ENCODE measurements at regions not wholly inside any gene's neighbourhood (a gene's known extent, or its start where the extent isn't known, plus 50 kb on each side); places are given as distances from the start of the nearest gene placed in this dataset.
A peak's percentile ranks its signal among the peaks of the same experiment; 100 is the strongest.

- Histone ChIP-seq H3K14ac (ENCODE audit: low read length in 2 of 2) (no peak overlapping the region), H2BK12ac (ENCODE audit: low read length in 2 of 2) (no peak overlapping the region), H3K4me3 (ENCODE audit: insufficient read depth in 1 of 2, low read depth in 1 of 2, low read length in 2 of 2) (no peak overlapping the region), H3K18ac (ENCODE audit: low read depth in 1 of 2, low read length in 2 of 2) (no peak overlapping the region), H3K23ac (ENCODE audit: low read length in 2 of 2) (no peak overlapping the region), H2BK120ac (ENCODE audit: low read depth, low read length) (no peak overlapping the region), H4K91ac (ENCODE audit: low read length) (no peak overlapping the region), H4K8ac (ENCODE audit: low read length) (no peak overlapping the region), H3K36me3 (ENCODE audit: control insufficient read depth in 1 of 2, insufficient read depth in 2 of 2, low read depth in 1 of 2, low read length in 2 of 2) (no peaks in the 10 kb centered on the region), H2BK5ac (ENCODE audit: low read depth, low read length, poor library complexity, severe bottlenecking) (no peak overlapping the region), H3K4me2 (ENCODE audit: low read length, poor library complexity, severe bottlenecking) (no peak overlapping the region), H3K27me3 (ENCODE audit: control insufficient read depth in 1 of 2, insufficient read depth in 1 of 2, low read length in 2 of 2) (no peaks in the 10 kb centered on the region), H3K9ac (ENCODE audit: low read length) (no peak overlapping the region), H3K4me1 (ENCODE audit: control insufficient read depth, insufficient read depth, low read depth, low read length) (peaks cover 1% of the 10 kb centered on the region), H3K79me1 (replicated peaks; ENCODE audit: low read length, poor library complexity, severe bottlenecking) (no peaks in the 10 kb centered on the region), H3K9me3 (ENCODE audit: control insufficient read depth, low read length) (no peaks in the 10 kb centered on the region), H2AFZ (ENCODE audit: low read depth, low read length) (no peak overlapping the region), H2BK15ac (ENCODE audit: low read depth, poor library complexity, severe bottlenecking) (no peak overlapping the region), H2AK5ac (ENCODE audit: low read length, severe bottlenecking) (no peak overlapping the region), H3K27ac (ENCODE audit: low read length, poor library complexity, severe bottlenecking) (no peak overlapping the region), H3K4ac (ENCODE audit: low read depth in 1 of 2, low read length in 2 of 2) (no peak overlapping the region)
- 56% methylated on average over 3 of the region's 4 CpGs for whole genome bisulfite sequencing
- DNase-seq: peak; percentile 33
Measured at GRCh38 chr9:105921057-105921726, 226.9 kb downstream of the TMEM38B start.

GRCh38 chr9:105928416-105928815 is 234.1 kb downstream of the TMEM38B start:
- Histone ChIP-seq H3K36me3 (ENCODE audit: control insufficient read depth in 1 of 2, insufficient read depth in 2 of 2, low read depth in 1 of 2, low read length in 2 of 2) (no peaks in the 10 kb centered on the region), H2BK15ac (ENCODE audit: low read depth, poor library complexity, severe bottlenecking) (no peak overlapping the region), H3K9ac (ENCODE audit: low read length) (no peak overlapping the region), H3K79me1 (replicated peaks; ENCODE audit: low read length, poor library complexity, severe bottlenecking) (no peaks in the 10 kb centered on the region), H2AFZ (ENCODE audit: low read depth, low read length) (no peak overlapping the region), H3K27me3 (ENCODE audit: control insufficient read depth in 1 of 2, insufficient read depth in 1 of 2, low read length in 2 of 2) (no peaks in the 10 kb centered on the region), H2AK5ac (ENCODE audit: low read length, severe bottlenecking) (no peak overlapping the region), H4K91ac (ENCODE audit: low read length) (no peak overlapping the region), H3K4me2 (ENCODE audit: low read length, poor library complexity, severe bottlenecking) (no peak overlapping the region), H3K4me1 (ENCODE audit: control insufficient read depth, insufficient read depth, low read depth, low read length) (no peaks in the 10 kb centered on the region), H2BK12ac (ENCODE audit: low read length in 2 of 2) (no peak overlapping the region), H3K27ac (ENCODE audit: low read length, poor library complexity, severe bottlenecking) (no peak overlapping the region), H3K4ac (ENCODE audit: low read depth in 1 of 2, low read length in 2 of 2) (no peak overlapping the region), H3K23ac (ENCODE audit: low read length in 2 of 2) (no peak overlapping the region), H3K18ac (ENCODE audit: low read depth in 1 of 2, low read length in 2 of 2) (no peak overlapping the region), H3K9me3 (ENCODE audit: control insufficient read depth, low read length) (no peaks in the 10 kb centered on the region), H4K8ac (ENCODE audit: low read length) (no peak overlapping the region), H2BK120ac (ENCODE audit: low read depth, low read length) (no peak overlapping the region), H3K4me3 (ENCODE audit: insufficient read depth in 1 of 2, low read depth in 1 of 2, low read length in 2 of 2) (no peak overlapping the region), H2BK5ac (ENCODE audit: low read depth, low read length, poor library complexity, severe bottlenecking) (no peak overlapping the region), H3K14ac (ENCODE audit: low read length in 2 of 2) (no peak overlapping the region)
- no peak for DNase-seq
- 86% methylated on average over 1 of the region's 2 CpGs for whole genome bisulfite sequencing

GRCh38 chr9:105930011-105930627 is 235.8 kb downstream of the TMEM38B start:
- Histone ChIP-seq H3K79me1 (replicated peaks; ENCODE audit: low read length, poor library complexity, severe bottlenecking) (no peaks in the 10 kb centered on the region), H3K9ac (ENCODE audit: low read length) (no peak overlapping the region), H3K9me3 (ENCODE audit: control insufficient read depth, low read length) (no peaks in the 10 kb centered on the region), H3K18ac (ENCODE audit: low read depth in 1 of 2, low read length in 2 of 2) (no peak overlapping the region), H3K27me3 (ENCODE audit: control insufficient read depth in 1 of 2, insufficient read depth in 1 of 2, low read length in 2 of 2) (no peaks in the 10 kb centered on the region), H3K14ac (ENCODE audit: low read length in 2 of 2) (no peak overlapping the region), H3K4me3 (ENCODE audit: insufficient read depth in 1 of 2, low read depth in 1 of 2, low read length in 2 of 2) (no peak overlapping the region), H3K4me2 (ENCODE audit: low read length, poor library complexity, severe bottlenecking) (no peak overlapping the region), H3K27ac (ENCODE audit: low read length, poor library complexity, severe bottlenecking) (no peak overlapping the region), H3K36me3 (ENCODE audit: control insufficient read depth in 1 of 2, insufficient read depth in 2 of 2, low read depth in 1 of 2, low read length in 2 of 2) (no peaks in the 10 kb centered on the region), H3K4ac (ENCODE audit: low read depth in 1 of 2, low read length in 2 of 2) (no peak overlapping the region), H2BK120ac (ENCODE audit: low read depth, low read length) (no peak overlapping the region), H2AFZ (ENCODE audit: low read depth, low read length) (no peak overlapping the region), H3K23ac (ENCODE audit: low read length in 2 of 2) (no peak overlapping the region), H2AK5ac (ENCODE audit: low read length, severe bottlenecking) (no peak overlapping the region), H2BK12ac (ENCODE audit: low read length in 2 of 2) (no peak overlapping the region), H4K91ac (ENCODE audit: low read length) (no peak overlapping the region), H2BK15ac (ENCODE audit: low read depth, poor library complexity, severe bottlenecking) (no peak overlapping the region), H4K8ac (ENCODE audit: low read length) (no peak overlapping the region), H3K4me1 (ENCODE audit: control insufficient read depth, insufficient read depth, low read depth, low read length) (no peaks in the 10 kb centered on the region), H2BK5ac (ENCODE audit: low read depth, low read length, poor library complexity, severe bottlenecking) (no peak overlapping the region)
- DNase-seq: no peak
- WGBS: 88% methylated on average over 4 of the region's 5 CpGs

GRCh38 chr9:105932276-105932675 is 237.9 kb downstream of the TMEM38B start:
- Histone ChIP-seq H3K79me1 (replicated peaks; ENCODE audit: low read length, poor library complexity, severe bottlenecking) (no peaks in the 10 kb centered on the region), H3K4me2 (ENCODE audit: low read length, poor library complexity, severe bottlenecking) (no peak overlapping the region), H2AFZ (ENCODE audit: low read depth, low read length) (no peak overlapping the region), H2BK5ac (ENCODE audit: low read depth, low read length, poor library complexity, severe bottlenecking) (no peak overlapping the region), H3K4me3 (ENCODE audit: insufficient read depth in 1 of 2, low read depth in 1 of 2, low read length in 2 of 2) (no peak overlapping the region), H3K9ac (ENCODE audit: low read length) (no peak overlapping the region), H3K18ac (ENCODE audit: low read depth in 1 of 2, low read length in 2 of 2) (no peak overlapping the region), H2BK120ac (ENCODE audit: low read depth, low read length) (no peak overlapping the region), H3K4ac (ENCODE audit: low read depth in 1 of 2, low read length in 2 of 2) (no peak overlapping the region), H4K8ac (ENCODE audit: low read length) (no peak overlapping the region), H3K14ac (ENCODE audit: low read length in 2 of 2) (no peak overlapping the region), H3K9me3 (ENCODE audit: control insufficient read depth, low read length) (peaks cover 4% of the 10 kb centered on the region), H3K27me3 (ENCODE audit: control insufficient read depth in 1 of 2, insufficient read depth in 1 of 2, low read length in 2 of 2) (no peaks in the 10 kb centered on the region), H3K4me1 (ENCODE audit: control insufficient read depth, insufficient read depth, low read depth, low read length) (no peaks in the 10 kb centered on the region), H4K91ac (ENCODE audit: low read length) (no peak overlapping the region), H2BK12ac (ENCODE audit: low read length in 2 of 2) (no peak overlapping the region), H3K27ac (ENCODE audit: low read length, poor library complexity, severe bottlenecking) (no peak overlapping the region), H2AK5ac (ENCODE audit: low read length, severe bottlenecking) (no peak overlapping the region), H3K36me3 (ENCODE audit: control insufficient read depth in 1 of 2, insufficient read depth in 2 of 2, low read depth in 1 of 2, low read length in 2 of 2) (no peaks in the 10 kb centered on the region), H3K23ac (ENCODE audit: low read length in 2 of 2) (no peak overlapping the region), H2BK15ac (ENCODE audit: low read depth, poor library complexity, severe bottlenecking) (no peak overlapping the region)
- no peak for DNase-seq

All from mesenchymal stem cell (in vitro differentiated cells and primary cell).